ENCODE measurements at regions not wholly inside any gene's neighbourhood (a gene's known extent, or its start where the extent isn't known, plus 50 kb on each side); places are given as distances from the start of the nearest gene placed in this dataset.

- TF ChIP-seq RAD21 (IDR thresholded peaks at IDR 0.05; ENCODE audit: low read depth) (no peak), YY1 (IDR thresholded peaks at IDR 0.05; ENCODE audit: low read depth) (no peak)
Observed at GRCh38 chr2:176669398-176670174, 400.3 kb downstream of the MTX2 start.
